Nucleus accumbens (tissue), 56 donors: ENCODE measurements at regions not wholly inside any gene's neighbourhood (a gene's known extent, or its start where the extent isn't known, plus 50 kb on each side); places are given as distances from the start of the nearest gene placed in this dataset.
A peak's percentile ranks its signal among the peaks of the same experiment; 100 is the strongest.

ENCODE experiments used
- DNase-seq, 56 donors: peaks; one replicate each; lab custom pipeline; 2025; lab: John Stamatoyannopoulos, UW

GRCh38 chr18:10055125-10055750 is 141.4 kb downstream of the VAPA start:
- DNase-seq, result no peak

- DNase-seq, result no peak
Measured at GRCh38 chr18:10056506-10056905, 142.7 kb downstream of the VAPA start.

GRCh38 chr18:10057401-10057893 is 143.6 kb downstream of the VAPA start:
- DNase-seq, result peak in 4 of 56 donors; percentile 10 to 28 (median 18)

GRCh38 chr18:10057894-10058791 is 144.3 kb downstream of the VAPA start:
- DNase-seq, result peak in 1 of 56 donors; percentile 7

- peak in 11 of 56 donors; percentile 9 to 46 (median 25) for DNase-seq
Measured at GRCh38 chr18:10059610-10060468, 146.0 kb downstream of the VAPA start.

GRCh38 chr18:10060469-10060782 is 146.6 kb downstream of the VAPA start:
- DNase-seq, result peak in 35 of 56 donors; percentile 8 to 54 (median 35)

GRCh38 chr18:10060841-10061240 is 147.0 kb downstream of the VAPA start:
- peak in 1 of 56 donors; percentile 44 for DNase-seq

GRCh38 chr18:10061566-10062140 is 147.8 kb downstream of the VAPA start:
- DNase-seq, result no peak

- DNase-seq, result no peak
Measured at GRCh38 chr18:10062302-10063300, 148.8 kb downstream of the VAPA start.

- no peak for DNase-seq
Measured at GRCh38 chr18:10063489-10063888, 149.7 kb downstream of the VAPA start.

GRCh38 chr18:10064267-10064666 is 150.5 kb downstream of the VAPA start:
- no peak for DNase-seq

GRCh38 chr18:10065296-10065695 is 151.5 kb downstream of the VAPA start:
- no peak for DNase-seq

- DNase-seq, result no peak
Measured at GRCh38 chr18:10067670-10068659, 154.1 kb downstream of the VAPA start.

- DNase-seq, result no peak
Measured at GRCh38 chr18:10068766-10069567, 155.2 kb downstream of the VAPA start.

- peak in 1 of 56 donors; percentile 9 for DNase-seq
Measured at GRCh38 chr18:10070561-10071000, 156.8 kb downstream of the VAPA start.

GRCh38 chr18:10072671-10073175 is 158.9 kb downstream of the VAPA start:
- DNase-seq, result no peak

- DNase-seq, result no peak
Measured at GRCh38 chr18:10074110-10074509, 160.3 kb downstream of the VAPA start.
